NB4 (cell line): ENCODE measurements at regions not wholly inside any gene's neighbourhood (a gene's known extent, or its start where the extent isn't known, plus 50 kb on each side); places are given as distances from the start of the nearest gene placed in this dataset.

ENCODE experiments used
- MYC ChIP-seq: IDR thresholded peaks from 2 replicates; pipeline ENCODE4 v1.6.1; 2011; ENCODE audit warnings: low read depth, low read length
- POLR2A ChIP-seq: IDR thresholded peaks from 2 replicates; pipeline ENCODE4 v1.6.1; 2011; ENCODE audit warnings: mild to moderate bottlenecking; ENCODE audit not compliant: insufficient read length; ENCODE audit errors: extremely low read depth
- TF ChIP-seq, protein P1 (sequence below): IDR thresholded peaks from one replicate; pipeline ENCODE4 v1.5.1; 2012; ENCODE audit warnings: low read depth, low read length

DNA sequence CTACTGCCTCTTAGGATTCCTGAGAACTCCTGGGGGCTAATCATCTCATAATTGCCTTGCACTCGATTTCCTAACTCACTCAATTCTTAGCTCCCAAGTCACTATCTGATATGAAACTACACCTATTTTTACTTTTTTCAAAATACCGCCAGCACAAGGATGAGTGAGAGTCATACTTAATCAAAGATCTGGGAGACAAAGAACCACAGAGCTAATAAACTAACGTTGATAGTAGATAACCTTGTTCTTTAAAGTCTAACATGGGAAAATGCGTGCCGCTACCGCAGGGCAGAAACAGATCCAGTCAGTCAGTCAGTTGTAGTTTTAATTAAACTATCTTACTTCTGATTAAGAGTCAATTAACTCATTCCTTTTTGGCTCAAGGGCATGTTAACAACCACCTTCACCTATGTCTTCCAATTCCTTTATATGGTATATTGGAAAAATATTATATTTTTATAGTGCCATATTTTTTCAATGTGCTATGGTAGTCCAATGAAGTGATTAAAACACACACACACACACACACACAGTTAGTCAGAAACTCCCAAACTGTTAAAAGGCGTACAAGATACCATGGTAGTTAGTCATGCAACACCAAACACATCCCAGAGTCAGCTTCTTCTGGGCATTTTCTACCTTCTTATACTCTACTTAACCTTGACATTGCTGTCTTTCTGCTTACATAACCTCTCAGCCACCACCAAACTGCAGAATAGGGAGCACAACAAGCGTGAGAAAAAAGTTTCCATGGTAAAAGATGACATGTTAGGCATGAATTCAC, 114.0 kb downstream of the KLHL28 start:
- TF ChIP-seq, protein P1, sequence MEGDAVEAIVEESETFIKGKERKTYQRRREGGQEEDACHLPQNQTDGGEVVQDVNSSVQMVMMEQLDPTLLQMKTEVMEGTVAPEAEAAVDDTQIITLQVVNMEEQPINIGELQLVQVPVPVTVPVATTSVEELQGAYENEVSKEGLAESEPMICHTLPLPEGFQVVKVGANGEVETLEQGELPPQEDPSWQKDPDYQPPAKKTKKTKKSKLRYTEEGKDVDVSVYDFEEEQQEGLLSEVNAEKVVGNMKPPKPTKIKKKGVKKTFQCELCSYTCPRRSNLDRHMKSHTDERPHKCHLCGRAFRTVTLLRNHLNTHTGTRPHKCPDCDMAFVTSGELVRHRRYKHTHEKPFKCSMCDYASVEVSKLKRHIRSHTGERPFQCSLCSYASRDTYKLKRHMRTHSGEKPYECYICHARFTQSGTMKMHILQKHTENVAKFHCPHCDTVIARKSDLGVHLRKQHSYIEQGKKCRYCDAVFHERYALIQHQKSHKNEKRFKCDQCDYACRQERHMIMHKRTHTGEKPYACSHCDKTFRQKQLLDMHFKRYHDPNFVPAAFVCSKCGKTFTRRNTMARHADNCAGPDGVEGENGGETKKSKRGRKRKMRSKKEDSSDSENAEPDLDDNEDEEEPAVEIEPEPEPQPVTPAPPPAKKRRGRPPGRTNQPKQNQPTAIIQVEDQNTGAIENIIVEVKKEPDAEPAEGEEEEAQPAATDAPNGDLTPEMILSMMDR = no peak
- TF ChIP-seq POLR2A = no peak
- TF ChIP-seq MYC = no peak
